IMR-90 (cell line): ENCODE measurements at regions not wholly inside any gene's neighbourhood (a gene's known extent, or its start where the extent isn't known, plus 50 kb on each side); places are given as distances from the start of the nearest gene placed in this dataset.

Source experiments
- ATAC-seq: fragments of 200-7000 bp; cut with Tn5 transposase; 2 replicates; pipeline ENCODE4 v1.9.1; 2020; ENCODE audit warnings: low read depth, mild to moderate bottlenecking, moderate library complexity
- BruUV-seq: library from RNA; stranded (reverse); fragments of 400-500 nt; replicated peaks from 2 replicates; lab custom pipeline; 2021; lab: Mats Ljungman, UMichigan
- CTCF ChIA-PET: fragments of 300-600 bp; formaldehyde crosslinking; extraction: SDS; loops from one replicate; lab custom pipeline; 2021; ENCODE audit warnings: antibody characterized with exemption; lab: Yijun Ruan, JAX
- POLR2A ChIA-PET: fragments of 300-600 bp; sonication (Branson Sonifier 250); formaldehyde crosslinking; loops from one replicate; lab custom pipeline; 2022; ENCODE audit warnings: antibody characterized with exemption; ENCODE audit not compliant: unreplicated experiment; lab: Charles Lee
- DNase-seq: peaks from one replicate; pipeline ENCODE4 v3.0.0; 2013
- H2AFZ ChIP-seq: replicated peaks from 2 replicates; pipeline ENCODE3; 2013; ENCODE audit warnings: low read length, mild to moderate bottlenecking; ENCODE audit not compliant: poor library complexity
- H2AK5ac ChIP-seq: 2 replicates; pipeline ENCODE4 v1.6.1; 2013; ENCODE audit warnings: low read depth, low read length, inconsistent platforms
- H2AK9ac ChIP-seq: replicated peaks from 2 replicates; pipeline ENCODE3; 2013; ENCODE audit warnings: mild to moderate bottlenecking, low read depth, low read length, moderate library complexity; ENCODE audit not compliant: poor library complexity
- H2BK120ac ChIP-seq: 2 replicates; pipeline ENCODE4 v1.6.1; 2013; ENCODE audit warnings: low read depth, low read length, inconsistent platforms
- H2BK15ac ChIP-seq: 3 replicates; pipeline ENCODE4 v1.6.1; 2013; ENCODE audit warnings: low read depth, low read length, inconsistent platforms
- H2BK20ac ChIP-seq: 2 replicates; pipeline ENCODE4 v1.6.1; 2013; ENCODE audit warnings: low read depth, mild to moderate bottlenecking, inconsistent platforms, low read length, moderate library complexity
- H2BK5ac ChIP-seq: 2 replicates; pipeline ENCODE4 v1.6.1; 2013; ENCODE audit warnings: mild to moderate bottlenecking, low read depth, low read length, inconsistent platforms; ENCODE audit not compliant: poor library complexity, severe bottlenecking
- H3K14ac ChIP-seq: replicated peaks from 2 replicates; pipeline ENCODE4 v1.6.1; 2013; ENCODE audit warnings: low read depth, low read length, inconsistent platforms
- H3K18ac ChIP-seq: 2 replicates; pipeline ENCODE4 v1.6.1; 2013; ENCODE audit warnings: low read depth, low read length, control low read depth
- H3K23ac ChIP-seq: 2 replicates; pipeline ENCODE4 v1.6.1; 2013; ENCODE audit warnings: low read depth, low read length, inconsistent platforms
- H3K27ac ChIP-seq: 2 replicates; pipeline ENCODE4 v1.5.1; 2013; ENCODE audit warnings: mild to moderate bottlenecking, control low read depth, low read length; ENCODE audit not compliant: insufficient read depth
- H3K27me3 ChIP-seq: 2 replicates; pipeline ENCODE4 v1.6.1; 2013; ENCODE audit warnings: low read length; ENCODE audit not compliant: control insufficient read depth, insufficient read depth
- H3K36me3 ChIP-seq: 2 replicates; pipeline ENCODE4 v1.6.1; 2013; ENCODE audit warnings: low read length, mixed read lengths; ENCODE audit not compliant: control insufficient read depth, insufficient read depth
- H3K4ac ChIP-seq: 2 replicates; pipeline ENCODE4 v1.6.1; 2013; ENCODE audit warnings: low read depth, low read length, inconsistent platforms
- H3K4me1 ChIP-seq: 2 replicates; pipeline ENCODE4 v1.6.1; 2013; ENCODE audit warnings: low read length, mixed read lengths; ENCODE audit not compliant: control insufficient read depth, insufficient read depth
- H3K4me2 ChIP-seq: 2 replicates; pipeline ENCODE4 v1.6.1; 2013; ENCODE audit warnings: low read depth, mild to moderate bottlenecking, control low read depth, low read length, moderate library complexity
- H3K4me3 ChIP-seq: 2 replicates; pipeline ENCODE4 v1.5.1; 2013; ENCODE audit warnings: low read depth, mild to moderate bottlenecking, control low read depth, low read length, moderate library complexity; ENCODE audit not compliant: insufficient read depth
- H3K56ac ChIP-seq: 2 replicates; pipeline ENCODE4 v1.6.1; 2013; ENCODE audit warnings: low read length, inconsistent platforms; ENCODE audit not compliant: insufficient read depth; ENCODE audit errors: extremely low read depth
- H3K79me1 ChIP-seq, 2 experiments: 2 replicates each; pipeline ENCODE4 v1.6.1; 2013; ENCODE audit warnings: low read length in 2 of 2, inconsistent platforms in 1 of 2, low read depth in 1 of 2
- H3K9ac ChIP-seq: 2 replicates; pipeline ENCODE4 v1.6.1; 2013; ENCODE audit warnings: low read depth, low read length, control low read depth
- H3K9me1 ChIP-seq: 2 replicates; pipeline ENCODE4 v1.6.1; 2013; ENCODE audit warnings: low read length, inconsistent platforms; ENCODE audit not compliant: insufficient read depth
- H3K9me3 ChIP-seq: 2 replicates; pipeline ENCODE4 v1.6.1; 2013; ENCODE audit warnings: low read length; ENCODE audit not compliant: control insufficient read depth, insufficient read depth
- H4K20me1 ChIP-seq: 2 replicates; pipeline ENCODE4 v1.6.1; 2013; ENCODE audit warnings: low read length, inconsistent platforms; ENCODE audit not compliant: insufficient read depth
- H4K5ac ChIP-seq: 2 replicates; pipeline ENCODE4 v1.6.1; 2013; ENCODE audit warnings: mild to moderate bottlenecking, low read depth, low read length, control low read depth
- H4K8ac ChIP-seq, 2 experiments: 2 replicates each; pipeline ENCODE4 v1.6.1; 2013; ENCODE audit warnings: low read depth in 2 of 2, low read length in 2 of 2, control low read depth in 1 of 2, inconsistent platforms in 1 of 2
- H4K91ac ChIP-seq: 2 replicates; pipeline ENCODE4 v1.6.1; 2013; ENCODE audit warnings: low read depth, low read length, inconsistent platforms; ENCODE audit not compliant: insufficient read depth
- BHLHE40 ChIP-seq: fragments of 150-350 bp; IDR thresholded peaks from 2 replicates; pipeline ENCODE4 v1.6.1; 2016; ENCODE audit warnings: mild to moderate bottlenecking, low read depth, low read length
- CEBPB ChIP-seq: IDR thresholded peaks from 2 replicates; pipeline ENCODE4 v1.6.1; 2012; ENCODE audit warnings: low read depth, low read length, improper control_type of control experiment
- CHD1 ChIP-seq: IDR thresholded peaks from 2 replicates; pipeline ENCODE4 v1.6.1; 2012; ENCODE audit warnings: low read depth, low read length, improper control_type of control experiment
- FOS ChIP-seq: fragments of 150-350 bp; IDR thresholded peaks from 2 replicates; pipeline ENCODE4 v1.6.1; 2016; ENCODE audit warnings: low read depth, low read length
- MAFK ChIP-seq: IDR thresholded peaks from 2 replicates; pipeline ENCODE4 v1.6.1; 2012; ENCODE audit warnings: low read depth, low read length, improper control_type of control experiment
- MAZ ChIP-seq: IDR thresholded peaks from 2 replicates; pipeline ENCODE4 v1.6.1; 2012; ENCODE audit warnings: low read depth, mild to moderate bottlenecking, low read length, improper control_type of control experiment, moderate library complexity, borderline replicate concordance
- MXI1 ChIP-seq: IDR thresholded peaks from 2 replicates; pipeline ENCODE4 v1.6.1; 2012; ENCODE audit warnings: low read depth, mild to moderate bottlenecking, low read length, moderate library complexity, borderline replicate concordance
- NFE2L2 ChIP-seq: fragments of 150-350 bp; IDR thresholded peaks from 2 replicates; pipeline ENCODE4 v1.6.1; 2016; ENCODE audit warnings: low read depth, mild to moderate bottlenecking, low read length
- POLR2A ChIP-seq: IDR thresholded peaks from 2 replicates; pipeline ENCODE4 v1.6.1; 2012; ENCODE audit warnings: mild to moderate bottlenecking, low read depth, low read length
- RAD21 ChIP-seq: IDR thresholded peaks from 2 replicates; pipeline ENCODE4 v1.6.1; 2012; ENCODE audit warnings: low read length, improper control_type of control experiment
- RCOR1 ChIP-seq: IDR thresholded peaks from 2 replicates; pipeline ENCODE4 v1.6.1; 2012; ENCODE audit warnings: mild to moderate bottlenecking, low read length, improper control_type of control experiment; ENCODE audit not compliant: insufficient replicate concordance
- RFX5 ChIP-seq: IDR thresholded peaks from 2 replicates; pipeline ENCODE4 v1.8.0; 2012; ENCODE audit warnings: low read depth, mild to moderate bottlenecking, low read length, moderate library complexity
- SMC3 ChIP-seq: fragments of 150-350 bp; IDR thresholded peaks from 2 replicates; pipeline ENCODE4 v1.6.1; 2016; ENCODE audit warnings: low read depth, mild to moderate bottlenecking, antibody characterized with exemption, low read length, moderate library complexity
- WGBS, 2 experiments: methylation state at CpG; one replicate each; pipeline versions ENCODE4 v1.1.5 to v1.1.7; 2013; ENCODE audit warnings: missing lambda C conversion rate in 2 of 2; ENCODE audit not compliant: insufficient read length in 1 of 2; ENCODE audit errors: extremely low coverage in 2 of 2; 5-methylcytosine and 5-hydroxymethylcytosine counted together
- dilution Hi-C: fragments of 300-500 bp; cut with HindIII; formaldehyde crosslinking; loops from one replicate; pipeline ENCODE4 v1.14.3; 2018; ENCODE audit warnings: low sequenced_read_pairs; ENCODE audit not compliant: unreplicated experiment
- in situ Hi-C: fragments of 300-500 bp; cut with MboI; formaldehyde crosslinking; loops from 3 replicates; pipeline ENCODE4 v1.14.3; 2019; ENCODE audit warnings: low sequenced_read_pairs, inconsistent platforms, mixed read lengths
- intact Hi-C: fragments of 100-400 bp; cut with micrococcal nuclease; formaldehyde crosslinking; loops from 2 replicates; pipeline ENCODE4 v1.10.0; 2022
- TF ChIP-seq, protein P1 (sequence below): fragments of 150-350 bp; IDR thresholded peaks from 2 replicates; pipeline ENCODE4 v1.6.1; 2017; ENCODE audit warnings: mild to moderate bottlenecking, antibody characterized with exemption, low read length, low read depth
- TF ChIP-seq, protein P2 (sequence below): conservative IDR thresholded peaks from 2 replicates; pipeline ENCODE4 v1.5.1; 2012; ENCODE audit warnings: mild to moderate bottlenecking, low read depth, low read length, improper control_type of control experiment
- TF ChIP-seq, protein P3 (sequence below): fragments of 150-350 bp; IDR thresholded peaks from 2 replicates; pipeline ENCODE4 v1.6.1; 2016; ENCODE audit warnings: low read depth, mild to moderate bottlenecking, low read length, moderate library complexity, borderline replicate concordance

DNA sequence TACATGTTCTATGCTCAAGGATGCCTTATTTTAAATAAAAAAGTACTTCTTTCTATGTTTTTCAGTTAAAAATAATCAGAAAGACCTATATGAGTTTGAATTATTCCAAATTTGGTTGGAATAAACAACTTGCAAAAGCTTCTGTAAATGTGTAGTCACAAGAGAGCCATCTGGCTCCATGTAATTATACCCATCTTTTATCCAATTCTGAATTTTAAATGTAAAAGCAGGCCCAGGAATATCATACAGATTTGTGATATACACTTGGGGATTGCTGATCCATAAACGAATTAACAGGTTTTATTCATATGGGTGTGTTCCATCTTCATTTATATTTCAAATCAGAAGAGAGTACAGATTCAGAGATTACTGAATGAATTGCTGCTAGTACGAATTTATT, 329.2 kb upstream of the LRFN5 start:
- no peak overlapping the region for H4K8ac ChIP-seq
- ATAC-seq (no peak), DNase-seq (no peak)
- no peak overlapping the region for H2AK5ac ChIP-seq
- H3K18ac ChIP-seq: no peak overlapping the region
- in situ Hi-C loops: no loop called here
- H3K36me3 ChIP-seq: no peaks in the 10 kb centered on the region
- no peak overlapping the region for H2AFZ ChIP-seq
- TF ChIP-seq BHLHE40: no peak
- TF ChIP-seq, protein P1, sequence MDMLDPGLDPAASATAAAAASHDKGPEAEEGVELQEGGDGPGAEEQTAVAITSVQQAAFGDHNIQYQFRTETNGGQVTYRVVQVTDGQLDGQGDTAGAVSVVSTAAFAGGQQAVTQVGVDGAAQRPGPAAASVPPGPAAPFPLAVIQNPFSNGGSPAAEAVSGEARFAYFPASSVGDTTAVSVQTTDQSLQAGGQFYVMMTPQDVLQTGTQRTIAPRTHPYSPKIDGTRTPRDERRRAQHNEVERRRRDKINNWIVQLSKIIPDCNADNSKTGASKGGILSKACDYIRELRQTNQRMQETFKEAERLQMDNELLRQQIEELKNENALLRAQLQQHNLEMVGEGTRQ: no peak
- no peak for TF ChIP-seq RAD21
- no peak for TF ChIP-seq MAZ
- TF ChIP-seq, protein P2, sequence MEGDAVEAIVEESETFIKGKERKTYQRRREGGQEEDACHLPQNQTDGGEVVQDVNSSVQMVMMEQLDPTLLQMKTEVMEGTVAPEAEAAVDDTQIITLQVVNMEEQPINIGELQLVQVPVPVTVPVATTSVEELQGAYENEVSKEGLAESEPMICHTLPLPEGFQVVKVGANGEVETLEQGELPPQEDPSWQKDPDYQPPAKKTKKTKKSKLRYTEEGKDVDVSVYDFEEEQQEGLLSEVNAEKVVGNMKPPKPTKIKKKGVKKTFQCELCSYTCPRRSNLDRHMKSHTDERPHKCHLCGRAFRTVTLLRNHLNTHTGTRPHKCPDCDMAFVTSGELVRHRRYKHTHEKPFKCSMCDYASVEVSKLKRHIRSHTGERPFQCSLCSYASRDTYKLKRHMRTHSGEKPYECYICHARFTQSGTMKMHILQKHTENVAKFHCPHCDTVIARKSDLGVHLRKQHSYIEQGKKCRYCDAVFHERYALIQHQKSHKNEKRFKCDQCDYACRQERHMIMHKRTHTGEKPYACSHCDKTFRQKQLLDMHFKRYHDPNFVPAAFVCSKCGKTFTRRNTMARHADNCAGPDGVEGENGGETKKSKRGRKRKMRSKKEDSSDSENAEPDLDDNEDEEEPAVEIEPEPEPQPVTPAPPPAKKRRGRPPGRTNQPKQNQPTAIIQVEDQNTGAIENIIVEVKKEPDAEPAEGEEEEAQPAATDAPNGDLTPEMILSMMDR: no peak
- no peak for TF ChIP-seq NFE2L2
- TF ChIP-seq RCOR1: no peak
- TF ChIP-seq MAFK: no peak
- TF ChIP-seq FOS: no peak
- no peak for TF ChIP-seq MXI1
- TF ChIP-seq RFX5: no peak
- TF ChIP-seq POLR2A: no peak
- no peak for TF ChIP-seq CHD1
- TF ChIP-seq CEBPB: no peak
- no peak for TF ChIP-seq SMC3
- TF ChIP-seq, protein P3, sequence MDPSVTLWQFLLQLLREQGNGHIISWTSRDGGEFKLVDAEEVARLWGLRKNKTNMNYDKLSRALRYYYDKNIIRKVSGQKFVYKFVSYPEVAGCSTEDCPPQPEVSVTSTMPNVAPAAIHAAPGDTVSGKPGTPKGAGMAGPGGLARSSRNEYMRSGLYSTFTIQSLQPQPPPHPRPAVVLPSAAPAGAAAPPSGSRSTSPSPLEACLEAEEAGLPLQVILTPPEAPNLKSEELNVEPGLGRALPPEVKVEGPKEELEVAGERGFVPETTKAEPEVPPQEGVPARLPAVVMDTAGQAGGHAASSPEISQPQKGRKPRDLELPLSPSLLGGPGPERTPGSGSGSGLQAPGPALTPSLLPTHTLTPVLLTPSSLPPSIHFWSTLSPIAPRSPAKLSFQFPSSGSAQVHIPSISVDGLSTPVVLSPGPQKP: no peak
- ChIA-PET CTCF (no interaction called here), POLR2A (no interaction called here)
- no peak overlapping the region for H4K91ac ChIP-seq
- H3K27ac ChIP-seq: no peak overlapping the region
- H2AK9ac ChIP-seq: no peak overlapping the region
- dilution Hi-C loops: no loop called here
- intact Hi-C loops: no loop called here
- no peak overlapping the region for H4K5ac ChIP-seq
- no peak overlapping the region for H2BK20ac ChIP-seq
- H2BK5ac ChIP-seq: no peak overlapping the region
- H3K27me3 ChIP-seq: no peaks in the 10 kb centered on the region
- no CpG with 5 or more reads among the region's 2 CpGs for WGBS, 2 experiments
- no peak overlapping the region for H3K14ac ChIP-seq
- no peak overlapping the region for H2BK120ac ChIP-seq
- no peak overlapping the region for H2BK15ac ChIP-seq
- no peaks in the 10 kb centered on the region for H3K9me3 ChIP-seq
- H3K56ac ChIP-seq: no peak overlapping the region
- H3K4me3 ChIP-seq: no peak overlapping the region
- no peaks in the 10 kb centered on the region for H3K79me1 ChIP-seq
- H3K9me1 ChIP-seq: no peaks in the 10 kb centered on the region
- no peak overlapping the region for H3K4me2 ChIP-seq
- no peak overlapping the region for H3K9ac ChIP-seq
- no peak overlapping the region for H3K4ac ChIP-seq
- H4K20me1 ChIP-seq: no peaks in the 10 kb centered on the region
- no peak overlapping the region for H3K23ac ChIP-seq
- BruUV-seq: no TSS peak
- H3K4me1 ChIP-seq: no peaks in the 10 kb centered on the region
